Brain microvascular endothelial cell (primary cell): ENCODE measurements at regions not wholly inside any gene's neighbourhood (a gene's known extent, or its start where the extent isn't known, plus 50 kb on each side); places are given as distances from the start of the nearest gene placed in this dataset.

Experiments used
- DNase-seq: peaks from one replicate; pipeline ENCODE4 v3.0.0-alpha.2; 2020
- H3K27ac ChIP-seq: fragments of 250-450 bp; sonication (Bioruptor Pico); 2 replicates; pipeline ENCODE4 v1.5.1; 2020; ENCODE audit warnings: mild to moderate bottlenecking, moderate library complexity
- H3K27me3 ChIP-seq: fragments of 250-450 bp; sonication (Bioruptor Pico); replicated peaks from 2 replicates; pipeline ENCODE4 v1.5.1; 2020; ENCODE audit warnings: mild to moderate bottlenecking
- H3K36me3 ChIP-seq: fragments of 250-450 bp; sonication (Bioruptor Pico); replicated peaks from 2 replicates; pipeline ENCODE4 v1.5.1; 2020; ENCODE audit warnings: mild to moderate bottlenecking
- H3K4me3 ChIP-seq: 2 replicates; pipeline ENCODE4 v1.5.1; 2011; ENCODE audit warnings: low read depth, mild to moderate bottlenecking, control low read depth, low read length, moderate library complexity
- CTCF ChIP-seq: IDR thresholded peaks from 2 replicates; pipeline ENCODE4 v1.5.1; 2011; ENCODE audit warnings: low read depth, mild to moderate bottlenecking, moderate library complexity, low read length, control low read depth, inconsistent platforms; ENCODE audit errors: missing control alignments
- in situ Hi-C: cut with HindIII; loops from 2 replicates; pipeline ENCODE4 v1.10.0; 2017; ENCODE audit warnings: low sequenced_read_pairs, low pct_ligation_motif_present

- Histone ChIP-seq H3K27me3 (no peaks in the 10 kb centered on the region), H3K27ac (no peak overlapping the region), H3K4me3 (no peak overlapping the region), H3K36me3 (no peaks in the 10 kb centered on the region)
- DNase-seq, result no peak
- in situ Hi-C loops, result no loop called here
- no peak for TF ChIP-seq CTCF
Observed at GRCh38 chr13:61180234-61180633, 235.4 kb downstream of the PCDH20 start.

- H3K27ac ChIP-seq, result no peak overlapping the region
- TF ChIP-seq CTCF, result no peak
- H3K36me3 ChIP-seq, result no peaks in the 10 kb centered on the region
- no peak for DNase-seq
- in situ Hi-C loops, result no loop called here
- H3K27me3 ChIP-seq, result no peaks in the 10 kb centered on the region
- H3K4me3 ChIP-seq, result no peak overlapping the region
Observed at GRCh38 chr13:61179741-61180140, 235.9 kb downstream of the PCDH20 start.

GRCh38 chr13:61170856-61171255 lies 244.8 kb downstream of the PCDH20 start:
- no peak for DNase-seq
- in situ Hi-C loops, result no loop called here
- TF ChIP-seq CTCF, result no peak

GRCh38 chr13:61162636-61163035 lies 253.0 kb downstream of the PCDH20 start:
- Histone ChIP-seq H3K4me3 (no peak overlapping the region), H3K36me3 (no peaks in the 10 kb centered on the region), H3K27me3 (no peaks in the 10 kb centered on the region), H3K27ac (no peak overlapping the region)
- in situ Hi-C loops, result no loop called here
- DNase-seq, result no peak
- no peak for TF ChIP-seq CTCF

More at GRCh38 chr13:61170856-61171255, 244.8 kb downstream of the PCDH20 start:
- H3K4me3 ChIP-seq, result no peak overlapping the region
- H3K36me3 ChIP-seq, result no peaks in the 10 kb centered on the region
- H3K27me3 ChIP-seq, result no peaks in the 10 kb centered on the region
- no peak overlapping the region for H3K27ac ChIP-seq

- Histone ChIP-seq H3K36me3 (no peaks in the 10 kb centered on the region), H3K4me3 (no peak overlapping the region), H3K27me3 (no peaks in the 10 kb centered on the region), H3K27ac (no peak overlapping the region)
- TF ChIP-seq CTCF, result no peak
- in situ Hi-C loops, result no loop called here
- no peak for DNase-seq
Observed at GRCh38 chr13:61162106-61162505, 253.5 kb downstream of the PCDH20 start.

- H3K36me3 ChIP-seq, result no peaks in the 10 kb centered on the region
- H3K27me3 ChIP-seq, result no peaks in the 10 kb centered on the region
- DNase-seq, result no peak
- no peak for TF ChIP-seq CTCF
- no peak overlapping the region for H3K27ac ChIP-seq
- in situ Hi-C loops, result no loop called here
- no peak overlapping the region for H3K4me3 ChIP-seq
Observed at GRCh38 chr13:61156753-61157152, 258.9 kb downstream of the PCDH20 start.
